IMR-90 (cell line): ENCODE measurements at regions not wholly inside any gene's neighbourhood (a gene's known extent, or its start where the extent isn't known, plus 50 kb on each side); places are given as distances from the start of the nearest gene placed in this dataset.

Experiments
- ATAC-seq: fragments of 200-7000 bp; cut with Tn5 transposase; 2 replicates; pipeline ENCODE4 v1.9.1; 2020; ENCODE audit warnings: low read depth, mild to moderate bottlenecking, moderate library complexity
- BruUV-seq: library from RNA; stranded (reverse); fragments of 400-500 nt; replicated peaks from 2 replicates; lab custom pipeline; 2021; lab: Mats Ljungman, UMichigan
- CTCF ChIA-PET: fragments of 300-600 bp; formaldehyde crosslinking; extraction: SDS; loops from one replicate; lab custom pipeline; 2021; ENCODE audit warnings: antibody characterized with exemption; lab: Yijun Ruan, JAX
- POLR2A ChIA-PET: fragments of 300-600 bp; sonication (Branson Sonifier 250); formaldehyde crosslinking; loops from one replicate; lab custom pipeline; 2022; ENCODE audit warnings: antibody characterized with exemption; ENCODE audit not compliant: unreplicated experiment; lab: Charles Lee
- DNase-seq: peaks from one replicate; pipeline ENCODE4 v3.0.0; 2013
- H2AFZ ChIP-seq: replicated peaks from 2 replicates; pipeline ENCODE3; 2013; ENCODE audit warnings: low read length, mild to moderate bottlenecking; ENCODE audit not compliant: poor library complexity
- H2AK5ac ChIP-seq: 2 replicates; pipeline ENCODE4 v1.6.1; 2013; ENCODE audit warnings: low read depth, low read length, inconsistent platforms
- H2AK9ac ChIP-seq: replicated peaks from 2 replicates; pipeline ENCODE3; 2013; ENCODE audit warnings: mild to moderate bottlenecking, low read depth, low read length, moderate library complexity; ENCODE audit not compliant: poor library complexity
- H2BK120ac ChIP-seq: 2 replicates; pipeline ENCODE4 v1.6.1; 2013; ENCODE audit warnings: low read depth, low read length, inconsistent platforms
- H2BK15ac ChIP-seq: 3 replicates; pipeline ENCODE4 v1.6.1; 2013; ENCODE audit warnings: low read depth, low read length, inconsistent platforms
- H2BK20ac ChIP-seq: 2 replicates; pipeline ENCODE4 v1.6.1; 2013; ENCODE audit warnings: low read depth, mild to moderate bottlenecking, inconsistent platforms, low read length, moderate library complexity
- H2BK5ac ChIP-seq: 2 replicates; pipeline ENCODE4 v1.6.1; 2013; ENCODE audit warnings: mild to moderate bottlenecking, low read depth, low read length, inconsistent platforms; ENCODE audit not compliant: poor library complexity, severe bottlenecking
- H3K14ac ChIP-seq: replicated peaks from 2 replicates; pipeline ENCODE4 v1.6.1; 2013; ENCODE audit warnings: low read depth, low read length, inconsistent platforms
- H3K18ac ChIP-seq: 2 replicates; pipeline ENCODE4 v1.6.1; 2013; ENCODE audit warnings: low read depth, low read length, control low read depth
- H3K23ac ChIP-seq: 2 replicates; pipeline ENCODE4 v1.6.1; 2013; ENCODE audit warnings: low read depth, low read length, inconsistent platforms
- H3K27ac ChIP-seq: 2 replicates; pipeline ENCODE4 v1.5.1; 2013; ENCODE audit warnings: mild to moderate bottlenecking, control low read depth, low read length; ENCODE audit not compliant: insufficient read depth
- H3K27me3 ChIP-seq: 2 replicates; pipeline ENCODE4 v1.6.1; 2013; ENCODE audit warnings: low read length; ENCODE audit not compliant: control insufficient read depth, insufficient read depth
- H3K36me3 ChIP-seq: 2 replicates; pipeline ENCODE4 v1.6.1; 2013; ENCODE audit warnings: low read length, mixed read lengths; ENCODE audit not compliant: control insufficient read depth, insufficient read depth
- H3K4ac ChIP-seq: 2 replicates; pipeline ENCODE4 v1.6.1; 2013; ENCODE audit warnings: low read depth, low read length, inconsistent platforms
- H3K4me1 ChIP-seq: 2 replicates; pipeline ENCODE4 v1.6.1; 2013; ENCODE audit warnings: low read length, mixed read lengths; ENCODE audit not compliant: control insufficient read depth, insufficient read depth
- H3K4me2 ChIP-seq: 2 replicates; pipeline ENCODE4 v1.6.1; 2013; ENCODE audit warnings: low read depth, mild to moderate bottlenecking, control low read depth, low read length, moderate library complexity
- H3K4me3 ChIP-seq: 2 replicates; pipeline ENCODE4 v1.5.1; 2013; ENCODE audit warnings: low read depth, mild to moderate bottlenecking, control low read depth, low read length, moderate library complexity; ENCODE audit not compliant: insufficient read depth
- H3K56ac ChIP-seq: 2 replicates; pipeline ENCODE4 v1.6.1; 2013; ENCODE audit warnings: low read length, inconsistent platforms; ENCODE audit not compliant: insufficient read depth; ENCODE audit errors: extremely low read depth
- H3K79me1 ChIP-seq, 2 experiments: 2 replicates each; pipeline ENCODE4 v1.6.1; 2013; ENCODE audit warnings: low read length in 2 of 2, inconsistent platforms in 1 of 2, low read depth in 1 of 2
- H3K9ac ChIP-seq: 2 replicates; pipeline ENCODE4 v1.6.1; 2013; ENCODE audit warnings: low read depth, low read length, control low read depth
- H3K9me1 ChIP-seq: 2 replicates; pipeline ENCODE4 v1.6.1; 2013; ENCODE audit warnings: low read length, inconsistent platforms; ENCODE audit not compliant: insufficient read depth
- H3K9me3 ChIP-seq: 2 replicates; pipeline ENCODE4 v1.6.1; 2013; ENCODE audit warnings: low read length; ENCODE audit not compliant: control insufficient read depth, insufficient read depth
- H4K20me1 ChIP-seq: 2 replicates; pipeline ENCODE4 v1.6.1; 2013; ENCODE audit warnings: low read length, inconsistent platforms; ENCODE audit not compliant: insufficient read depth
- H4K5ac ChIP-seq: 2 replicates; pipeline ENCODE4 v1.6.1; 2013; ENCODE audit warnings: mild to moderate bottlenecking, low read depth, low read length, control low read depth
- H4K8ac ChIP-seq, 2 experiments: 2 replicates each; pipeline ENCODE4 v1.6.1; 2013; ENCODE audit warnings: low read depth in 2 of 2, low read length in 2 of 2, control low read depth in 1 of 2, inconsistent platforms in 1 of 2
- H4K91ac ChIP-seq: 2 replicates; pipeline ENCODE4 v1.6.1; 2013; ENCODE audit warnings: low read depth, low read length, inconsistent platforms; ENCODE audit not compliant: insufficient read depth
- BHLHE40 ChIP-seq: fragments of 150-350 bp; IDR thresholded peaks from 2 replicates; pipeline ENCODE4 v1.6.1; 2016; ENCODE audit warnings: mild to moderate bottlenecking, low read depth, low read length
- RAD21 ChIP-seq: IDR thresholded peaks from 2 replicates; pipeline ENCODE4 v1.6.1; 2012; ENCODE audit warnings: low read length, improper control_type of control experiment
- RCOR1 ChIP-seq: IDR thresholded peaks from 2 replicates; pipeline ENCODE4 v1.6.1; 2012; ENCODE audit warnings: mild to moderate bottlenecking, low read length, improper control_type of control experiment; ENCODE audit not compliant: insufficient replicate concordance
- WGBS, 2 experiments: methylation state at CpG; one replicate each; pipeline versions ENCODE4 v1.1.5 to v1.1.7; 2013; ENCODE audit warnings: missing lambda C conversion rate in 2 of 2; ENCODE audit not compliant: insufficient read length in 1 of 2; ENCODE audit errors: extremely low coverage in 2 of 2; 5-methylcytosine and 5-hydroxymethylcytosine counted together
- dilution Hi-C: fragments of 300-500 bp; cut with HindIII; formaldehyde crosslinking; loops from one replicate; pipeline ENCODE4 v1.14.3; 2018; ENCODE audit warnings: low sequenced_read_pairs; ENCODE audit not compliant: unreplicated experiment
- in situ Hi-C: fragments of 300-500 bp; cut with MboI; formaldehyde crosslinking; loops from 3 replicates; pipeline ENCODE4 v1.14.3; 2019; ENCODE audit warnings: low sequenced_read_pairs, inconsistent platforms, mixed read lengths
- intact Hi-C: fragments of 100-400 bp; cut with micrococcal nuclease; formaldehyde crosslinking; loops from 2 replicates; pipeline ENCODE4 v1.10.0; 2022

- Histone ChIP-seq H2BK15ac (peak overlapping the region; percentile 46; the same call in 1 of the 3 replicates), H3K27ac (no peak overlapping the region), H3K4ac (peak overlapping the region; percentile 27; the same call in 1 of the 2 replicates), H3K9ac (no peak overlapping the region), H4K5ac (0 out of 2 replicates have a peak overlapping the region, but pooled peaks have one; percentile 30), H3K4me3 (no peak overlapping the region), H4K8ac (0 out of 4 replicates have a peak overlapping the region, but pooled peaks of 1 of the 2 experiments have one; percentile 6), H4K91ac (peak overlapping the region; percentile 53; the same call in 1 of the 2 replicates), H3K9me3 (no peaks in the 10 kb centered on the region), H2AFZ (peak overlapping the region; percentile 47), H2AK5ac (peak overlapping the region; percentile 35; the same call in 1 of the 2 replicates), H4K20me1 (no peaks in the 10 kb centered on the region), H2BK5ac (no peak overlapping the region), H3K36me3 (no peaks in the 10 kb centered on the region), H2BK120ac (peak overlapping the region; percentile 22; the same call in 1 of the 2 replicates), H2BK20ac (peak overlapping the region; percentile 67; the same call in 1 of the 2 replicates), H3K4me1 (peaks cover 3% of the 10 kb centered on the region; the same call in 1 of the 2 replicates), H3K9me1 (peaks cover under 1% of the 10 kb centered on the region; the same call in 1 of the 2 replicates), H3K27me3 (no peaks in the 10 kb centered on the region), H3K14ac (no peak overlapping the region), H3K18ac (no peak overlapping the region), H3K4me2 (no peak overlapping the region), H3K79me1 (no peaks in the 10 kb centered on the region), H2AK9ac (no peak overlapping the region), H3K56ac (no peak overlapping the region), H3K23ac (no peak overlapping the region)
- intact Hi-C loops = no loop called here
- no CpG with 5 or more reads among the region's 14 CpGs for WGBS, 2 experiments
- ATAC-seq = peak; percentile 46; the same call in 1 of the 2 replicates
- CTCF ChIA-PET = interaction anchor here (0.9 kb wide), 1 partner anchor 86 kb away, joined by 3 read pairs; no protein-coding TSS in a partner anchor
- no peak for DNase-seq
- no TSS peak for BruUV-seq
- in situ Hi-C loops = no loop called here
- POLR2A ChIA-PET = no interaction called here
- no peak for TF ChIP-seq BHLHE40
- TF ChIP-seq RAD21 = no peak
- TF ChIP-seq RCOR1 = no peak
- dilution Hi-C loops = no loop called here
Observed at GRCh38 chr9:70472268-70473249, 58.1 kb upstream of the KLF9 start.
